ENCODE measurements at regions not wholly inside any gene's neighbourhood (a gene's known extent, or its start where the extent isn't known, plus 50 kb on each side); places are given as distances from the start of the nearest gene placed in this dataset.

- TF ChIP-seq CTCF (IDR thresholded peaks at IDR 0.05) (no peak), REST (IDR thresholded peaks at IDR 0.05; ENCODE audit: insufficient read depth in 1 of 2, low read depth in 2 of 2, low read length in 1 of 2) (no peak), POLR2AphosphoS5 (IDR thresholded peaks at IDR 0.05; ENCODE audit: low read depth, low read length) (no peak), SIN3A (IDR thresholded peaks at IDR 0.05; ENCODE audit: borderline replicate concordance, insufficient read depth, low read depth, low read length) (no peak), TCF7L2 (IDR thresholded peaks at IDR 0.05; ENCODE audit: low read depth, low read length) (no peak)
Observed at GRCh38 chr9:16039988-16040761, 487.3 kb downstream of the CCDC171 start.
